Fibroblast of lung (primary cell): ENCODE measurements at regions not wholly inside any gene's neighbourhood (a gene's known extent, or its start where the extent isn't known, plus 50 kb on each side); places are given as distances from the start of the nearest gene placed in this dataset.

Experiments used
- DNase-seq, 2 donors: peaks; one replicate each; pipeline versions ENCODE4 v3.0.0 to v3.0.0-alpha.2; 2010; ENCODE audit warnings: low read depth in 2 of 2
- H2AFZ ChIP-seq: 2 replicates; pipeline ENCODE4 v1.5.1; 2012; ENCODE audit warnings: low read length, control low read depth, inconsistent platforms
- H3K27ac ChIP-seq: 2 replicates; pipeline ENCODE4 v1.5.1; 2011; ENCODE audit warnings: low read length, control low read depth; ENCODE audit not compliant: insufficient read depth
- H3K27me3 ChIP-seq: 2 replicates; pipeline ENCODE4 v1.5.1; 2011; ENCODE audit warnings: mild to moderate bottlenecking, low read length; ENCODE audit not compliant: control insufficient read depth, insufficient read depth
- H3K36me3 ChIP-seq: 2 replicates; pipeline ENCODE4 v1.5.1; 2011; ENCODE audit warnings: low read length; ENCODE audit not compliant: control insufficient read depth, insufficient read depth
- H3K4me1 ChIP-seq: 2 replicates; pipeline ENCODE4 v1.5.1; 2011; ENCODE audit warnings: low read length; ENCODE audit not compliant: control insufficient read depth, insufficient read depth; ENCODE audit errors: extremely low read depth
- H3K4me2 ChIP-seq: 2 replicates; pipeline ENCODE4 v1.5.1; 2011; ENCODE audit warnings: low read length, control low read depth; ENCODE audit not compliant: insufficient read depth; ENCODE audit errors: extremely low read depth
- H3K4me3 ChIP-seq, 4 experiments: fragments of 200-600 bp in 1 of 4; sonication (generic) in 1 of 4; replicated peaks in 1 of 4; 2 replicates each; pipeline ENCODE4 v1.5.1; 2011 to 2016; ENCODE audit warnings: low read length in 4 of 4, low read depth in 3 of 4, mild to moderate bottlenecking in 3 of 4, control low read depth in 2 of 4, inconsistent platforms in 1 of 4, mixed read lengths in 1 of 4; ENCODE audit not compliant: insufficient read depth in 1 of 4; ENCODE audit errors: control extremely low read depth in 1 of 4
- H3K79me2 ChIP-seq: 2 replicates; pipeline ENCODE4 v1.5.1; 2012; ENCODE audit warnings: mild to moderate bottlenecking, low read length, inconsistent platforms; ENCODE audit not compliant: control insufficient read depth, insufficient read depth
- H3K9ac ChIP-seq: 2 replicates; pipeline ENCODE4 v1.5.1; 2011; ENCODE audit warnings: mild to moderate bottlenecking, low read length, control low read depth; ENCODE audit not compliant: insufficient read depth
- H3K9me3 ChIP-seq: 2 replicates; pipeline ENCODE4 v1.5.1; 2012; ENCODE audit warnings: low read depth, low read length; ENCODE audit not compliant: control insufficient read depth, insufficient read depth
- H4K20me1 ChIP-seq: 2 replicates; pipeline ENCODE4 v1.5.1; 2011; ENCODE audit warnings: low read length; ENCODE audit not compliant: control insufficient read depth, insufficient read depth; ENCODE audit errors: extremely low read depth
- CTCF ChIP-seq, 2 donors: IDR thresholded peaks in 1 of 2; conservative IDR thresholded peaks in 1 of 2; 1 replicate in 1 of 2; 2 replicates in 1 of 2; pipeline ENCODE4 v1.5.1; 2011 to 2012; ENCODE audit warnings: low read length in 2 of 2, control low read depth in 1 of 2, inconsistent platforms in 1 of 2, low read depth in 1 of 2, mild to moderate bottlenecking in 1 of 2
- EZH2 ChIP-seq: IDR thresholded peaks from 2 replicates; pipeline ENCODE4 v1.5.1; 2012; ENCODE audit warnings: low read length, control low read depth, mild to moderate bottlenecking; ENCODE audit errors: missing control alignments

DNA sequence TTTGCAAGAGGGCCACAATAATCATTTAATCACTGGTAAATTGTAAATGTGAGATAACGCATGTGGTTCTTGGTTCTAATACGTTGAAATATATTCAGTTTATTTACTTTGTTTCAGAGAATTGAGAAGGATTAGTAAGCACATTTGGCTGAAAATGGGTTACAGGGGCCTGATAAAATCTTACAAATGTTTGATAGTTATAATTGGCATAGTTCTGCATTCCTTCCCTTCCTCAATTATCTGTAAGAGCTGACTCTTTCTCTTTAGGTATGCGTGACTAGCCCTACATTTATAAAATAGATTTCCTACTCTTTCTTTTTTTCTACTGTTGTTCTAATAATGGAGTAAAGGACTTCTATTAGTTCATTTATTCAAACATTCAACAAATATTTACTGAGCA, 685.2 kb downstream of the NUP35 start:
- DNase-seq: peak in 1 of 2 donors; percentile 0
- H3K4me3 ChIP-seq: no peak overlapping the region
- H3K9me3 ChIP-seq: no peaks in the 10 kb centered on the region
- no peak overlapping the region for H3K27ac ChIP-seq
- no peak overlapping the region for H3K4me2 ChIP-seq
- no peak for TF ChIP-seq EZH2
- no peak for TF ChIP-seq CTCF (conservative IDR thresholded peaks at IDR 0.05 in 1 of 2, IDR thresholded peaks at IDR 0.05 in 1 of 2; ENCODE audit: low read depth in 1 of 2, low read length in 2 of 2)
- no peak overlapping the region for H3K9ac ChIP-seq
- H3K36me3 ChIP-seq: no peaks in the 10 kb centered on the region
- no peaks in the 10 kb centered on the region for H3K79me2 ChIP-seq
- no peaks in the 10 kb centered on the region for H4K20me1 ChIP-seq
- H2AFZ ChIP-seq: no peak overlapping the region
- H3K4me1 ChIP-seq: no peaks in the 10 kb centered on the region
- H3K27me3 ChIP-seq: no peaks in the 10 kb centered on the region

GRCh38 chr2:183811281-183811680, 687.0 kb downstream of the NUP35 start:
- TF ChIP-seq CTCF (conservative IDR thresholded peaks at IDR 0.05 in 1 of 2, IDR thresholded peaks at IDR 0.05 in 1 of 2; ENCODE audit: low read depth in 1 of 2, low read length in 2 of 2): no peak
- no peak for TF ChIP-seq EZH2
- Histone ChIP-seq H3K36me3 (no peaks in the 10 kb centered on the region), H3K27me3 (no peaks in the 10 kb centered on the region), H3K4me2 (no peak overlapping the region), H3K4me3 (no peak overlapping the region), H3K4me1 (no peaks in the 10 kb centered on the region), H3K9ac (no peak overlapping the region), H4K20me1 (no peaks in the 10 kb centered on the region), H3K79me2 (no peaks in the 10 kb centered on the region), H3K9me3 (no peaks in the 10 kb centered on the region), H2AFZ (no peak overlapping the region), H3K27ac (no peak overlapping the region)
- no peak for DNase-seq

GRCh38 chr2:183812091-183812490, 687.8 kb downstream of the NUP35 start:
- H3K79me2 ChIP-seq: no peaks in the 10 kb centered on the region
- H3K27ac ChIP-seq: no peak overlapping the region
- H4K20me1 ChIP-seq: no peaks in the 10 kb centered on the region
- H3K4me3 ChIP-seq: no peak overlapping the region
- no peak overlapping the region for H2AFZ ChIP-seq
- TF ChIP-seq CTCF (conservative IDR thresholded peaks at IDR 0.05 in 1 of 2, IDR thresholded peaks at IDR 0.05 in 1 of 2; ENCODE audit: low read depth in 1 of 2, low read length in 2 of 2) (no peak), EZH2 (no peak)
- no peaks in the 10 kb centered on the region for H3K27me3 ChIP-seq
- H3K4me2 ChIP-seq: no peak overlapping the region
- no peaks in the 10 kb centered on the region for H3K4me1 ChIP-seq
- no peaks in the 10 kb centered on the region for H3K9me3 ChIP-seq
- no peaks in the 10 kb centered on the region for H3K36me3 ChIP-seq
- H3K9ac ChIP-seq: no peak overlapping the region
- peak in 1 of 2 donors; percentile 22 for DNase-seq
